ENCODE measurements at regions not wholly inside any gene's neighbourhood (a gene's known extent, or its start where the extent isn't known, plus 50 kb on each side); places are given as distances from the start of the nearest gene placed in this dataset.

DNA sequence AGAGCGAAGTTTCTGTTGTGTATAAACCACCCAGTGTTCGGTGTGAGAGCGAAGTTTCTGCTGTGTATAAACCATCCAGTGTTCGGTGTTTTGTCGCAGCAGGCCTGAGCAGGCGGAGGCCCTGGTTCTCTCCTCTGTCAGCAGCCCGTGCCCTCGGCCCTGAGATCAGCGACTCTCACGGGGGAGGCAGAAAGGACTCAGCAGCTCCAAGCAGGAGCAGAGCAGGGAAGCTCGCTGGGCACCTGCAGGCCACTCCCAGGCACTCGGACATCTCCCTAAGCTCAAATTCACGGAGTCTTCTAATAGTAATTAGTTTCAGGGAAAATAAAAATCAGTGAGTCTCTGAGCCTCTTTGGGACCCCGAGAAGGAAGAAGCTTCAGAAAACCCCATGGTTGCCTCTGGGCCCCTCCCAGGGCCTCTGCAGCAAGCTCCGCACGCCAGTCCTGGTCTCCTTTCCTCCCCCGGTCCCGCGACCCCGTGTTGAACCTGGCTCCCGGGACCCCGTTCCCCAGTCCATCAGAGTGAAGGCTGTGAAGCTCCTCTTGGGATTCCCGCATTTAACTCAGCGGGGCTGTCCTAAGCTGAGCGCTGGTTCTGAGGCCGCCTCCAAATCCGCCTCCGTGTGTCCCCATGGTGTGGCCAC, 81.9 kb upstream of the ADAMTS2 start:
- no peak for DNase-seq

GRCh38 chr5:179422908-179423481, 77.7 kb upstream of the ADAMTS2 start:
- no peak for DNase-seq

GRCh38 chr5:179422213-179422855, 77.1 kb upstream of the ADAMTS2 start:
- DNase-seq, result no peak

DNA sequence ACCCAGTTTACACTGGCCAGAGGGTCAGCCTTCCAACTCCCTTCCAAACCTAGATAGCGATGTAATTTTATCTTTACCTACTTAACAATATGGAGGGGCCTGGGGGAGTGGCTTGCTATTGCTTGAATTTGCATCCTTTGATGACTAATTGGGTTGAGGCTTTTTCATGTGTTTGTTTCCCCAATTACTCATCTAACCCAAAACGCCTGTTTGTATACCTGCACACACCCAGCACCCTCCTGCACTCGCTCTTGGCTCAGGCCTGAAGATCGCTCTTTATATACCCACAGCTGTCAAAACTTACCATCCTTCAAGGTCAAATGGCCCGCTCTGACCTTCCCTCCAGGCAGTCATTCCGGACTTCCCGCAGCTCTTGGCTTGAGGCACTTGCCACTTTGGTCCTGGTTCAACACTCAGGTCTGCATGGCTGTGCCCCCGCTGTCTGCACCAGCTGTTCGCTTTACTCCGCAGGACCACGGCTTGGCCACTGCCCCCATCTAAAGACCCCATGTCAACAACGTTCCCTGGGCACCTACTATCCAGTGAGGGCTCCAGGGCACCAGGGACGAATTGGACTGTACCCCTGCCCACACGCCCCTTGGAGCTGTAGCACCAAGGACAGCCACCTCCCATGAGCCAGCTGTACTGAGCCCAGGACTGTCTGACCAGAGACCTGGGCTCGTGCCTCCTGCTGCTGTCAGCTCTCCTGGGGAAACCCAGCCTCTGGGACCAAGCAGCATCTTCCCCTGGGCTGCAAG, 76.1 kb upstream of the ADAMTS2 start:
- no peak for DNase-seq

- DNase-seq, result no peak
Measured at GRCh38 chr5:179420476-179420875, 75.2 kb upstream of the ADAMTS2 start.

DNA sequence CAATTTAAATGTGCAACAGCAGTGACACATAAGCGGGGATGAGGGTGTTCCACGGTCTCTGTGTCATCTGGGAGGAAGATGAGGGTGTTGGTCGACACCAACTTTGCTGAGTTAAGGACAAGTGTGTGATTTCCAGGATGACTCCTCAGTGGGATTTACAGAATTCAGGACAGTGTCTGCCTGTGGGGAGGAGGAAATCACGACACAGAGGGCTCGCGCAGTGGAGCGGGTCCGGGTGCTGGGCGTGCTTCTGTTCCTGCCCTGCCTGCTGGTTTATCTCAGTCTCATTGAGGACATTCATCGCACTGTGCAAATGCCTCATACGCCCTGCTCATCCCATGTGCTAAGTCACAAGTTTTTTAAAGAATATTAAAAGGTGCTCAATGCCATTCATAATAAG, 73.7 kb upstream of the ADAMTS2 start:
- no peak for DNase-seq

DNA sequence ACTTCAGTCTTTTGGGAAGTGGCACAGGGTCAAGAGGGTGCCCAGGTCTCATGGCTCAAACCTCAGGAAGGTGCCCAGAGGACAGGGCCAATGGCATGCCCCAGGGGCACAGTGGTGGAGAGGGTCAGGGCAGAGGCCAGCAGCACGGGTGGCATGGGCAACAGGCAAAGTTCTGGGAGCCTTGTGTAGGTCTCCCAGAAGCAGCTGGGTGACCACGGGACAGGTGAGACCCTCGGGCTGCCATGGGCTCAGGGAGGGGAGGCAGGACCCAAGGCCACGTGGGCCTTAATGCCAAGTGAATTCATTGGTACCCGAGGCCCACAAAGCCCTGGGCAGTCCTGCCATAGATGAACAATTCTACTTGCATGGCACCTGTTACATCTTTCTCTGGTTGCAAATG, 72.4 kb upstream of the ADAMTS2 start:
- no peak for DNase-seq

DNA sequence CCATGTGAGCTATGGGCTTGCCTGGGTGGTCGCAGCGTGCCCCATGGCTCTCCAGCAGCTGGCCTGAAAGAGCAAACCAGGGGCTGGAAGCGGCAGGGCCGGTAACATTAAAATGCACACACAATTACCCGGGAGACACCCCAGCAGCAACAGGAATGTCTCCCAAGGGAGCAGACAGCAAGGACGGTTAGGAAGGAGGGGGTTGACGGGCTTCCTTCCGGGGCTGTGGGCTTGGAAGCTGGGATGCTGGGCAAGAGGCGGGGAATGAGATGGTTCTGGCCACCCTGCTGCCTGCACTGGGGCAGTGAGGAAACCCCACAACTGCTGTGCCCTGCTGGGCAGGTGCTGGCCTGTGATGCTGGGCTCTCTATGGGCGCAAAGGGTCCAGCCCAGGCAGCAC, 71.8 kb upstream of the ADAMTS2 start:
- no peak for DNase-seq

GRCh38 chr5:179416114-179416822, 71.0 kb upstream of the ADAMTS2 start:
- DNase-seq, result no peak

DNA sequence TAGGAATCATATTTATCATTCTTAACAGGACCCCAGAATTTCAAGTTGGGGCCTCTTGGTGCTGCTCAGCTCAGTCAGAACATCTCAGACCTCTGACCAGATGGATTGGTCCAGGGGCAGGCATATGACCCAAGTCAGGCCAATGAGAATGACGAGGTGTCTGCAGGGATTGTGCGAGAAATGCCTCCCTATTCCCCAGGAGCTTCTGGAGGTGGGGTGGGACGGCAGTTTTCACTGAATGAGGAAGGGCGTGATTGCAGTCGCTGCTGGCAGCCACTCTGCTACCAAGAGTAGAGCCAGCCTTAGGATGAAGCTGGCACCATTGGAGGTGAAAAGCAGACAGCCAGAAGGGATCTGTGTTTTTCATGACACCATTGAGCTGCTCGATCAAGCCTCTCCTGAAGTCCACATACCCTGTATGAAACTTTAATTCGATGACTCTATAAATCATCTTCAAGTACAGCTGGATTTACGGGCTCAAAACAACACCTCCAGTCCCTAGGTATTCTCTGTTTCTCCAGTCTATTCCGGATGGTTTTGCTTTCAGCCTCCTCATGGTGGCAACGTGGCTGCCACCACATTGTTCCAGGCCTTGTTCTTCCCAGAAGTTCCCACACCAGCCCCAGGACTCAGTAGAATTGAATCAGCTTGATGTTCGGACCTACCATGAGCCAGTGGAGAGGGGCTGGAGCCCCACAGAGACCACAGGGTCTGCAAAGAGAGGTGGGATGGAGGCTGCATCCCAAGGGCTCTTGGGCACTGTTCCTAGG, 70.2 kb upstream of the ADAMTS2 start:
- no peak for DNase-seq

GRCh38 chr5:179414459-179415261, 69.4 kb upstream of the ADAMTS2 start:
- no peak for DNase-seq

GRCh38 chr5:179413711-179414458, 68.6 kb upstream of the ADAMTS2 start:
- no peak for DNase-seq

DNA sequence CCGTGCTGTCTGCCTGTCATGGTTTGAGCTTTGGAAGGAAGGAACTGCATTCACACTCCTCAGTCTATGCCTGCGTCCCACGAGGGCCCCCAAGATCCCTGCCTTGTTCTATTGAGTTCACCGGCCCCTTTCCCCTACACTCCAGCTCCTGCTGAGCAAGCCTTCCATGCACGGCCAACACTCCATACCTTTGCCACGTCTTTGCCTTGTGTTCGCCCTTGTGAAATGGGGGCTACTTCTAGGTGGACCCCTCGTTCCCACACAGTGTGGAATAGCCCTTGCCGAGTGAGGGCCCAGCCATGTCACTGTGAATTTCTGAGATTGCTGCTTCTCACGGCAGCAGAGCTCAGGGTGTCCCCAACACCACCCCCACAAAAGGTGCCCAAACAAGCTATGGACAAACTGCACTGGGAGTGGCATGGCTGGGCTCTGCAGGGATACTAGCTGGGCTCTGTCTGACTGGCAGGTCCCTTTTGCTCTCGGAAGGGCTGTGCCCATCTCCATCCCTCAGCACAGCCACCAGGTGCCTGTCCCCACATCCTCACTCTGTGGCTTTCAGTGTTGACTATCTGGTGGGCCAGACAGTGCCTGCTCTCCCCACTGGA, 67.9 kb upstream of the ADAMTS2 start:
- DNase-seq, result no peak

- DNase-seq, result no peak
Measured at GRCh38 chr5:179411161-179411841, 66.0 kb upstream of the ADAMTS2 start.

DNA sequence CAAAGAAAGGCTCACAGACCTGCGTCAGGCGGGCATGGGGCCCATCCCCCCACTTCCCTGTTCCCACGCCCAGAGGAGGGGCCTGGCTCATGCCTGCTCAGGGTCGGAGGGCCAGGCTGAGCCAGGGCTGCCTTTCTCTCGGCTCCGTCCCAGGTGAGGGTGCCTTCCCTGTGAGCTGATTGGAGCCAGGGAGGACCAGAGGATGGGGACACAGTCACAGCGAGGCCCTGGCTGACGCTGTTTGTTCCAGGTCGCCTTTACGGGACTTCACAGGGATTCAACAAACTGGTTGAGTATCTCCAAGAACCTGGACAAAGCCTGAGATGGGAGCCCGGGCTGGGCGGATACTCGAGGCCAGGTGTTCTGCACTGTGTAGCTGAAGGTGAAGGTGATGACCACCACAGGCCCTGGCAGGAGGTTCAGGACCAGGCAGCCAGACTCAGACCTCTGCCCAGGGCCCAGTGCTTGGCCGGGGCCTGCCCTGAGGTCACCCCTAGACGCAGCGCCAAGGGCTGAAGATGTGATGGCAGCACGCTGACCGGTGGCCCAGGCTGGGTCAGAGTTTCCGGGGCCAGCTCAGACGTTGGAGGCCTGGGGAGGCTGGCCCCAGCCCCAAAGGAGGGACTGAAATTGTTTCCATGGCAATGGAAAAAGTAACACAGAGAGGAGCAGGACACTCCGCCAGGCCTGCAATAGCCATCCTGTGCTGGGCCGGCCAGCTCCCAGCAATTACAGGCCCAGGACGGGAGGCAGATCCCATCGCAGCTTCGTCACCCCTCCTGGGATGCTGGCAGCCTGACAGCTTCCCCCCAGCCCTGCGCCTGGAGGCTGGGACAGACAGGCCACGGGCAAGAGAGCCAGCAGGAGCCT, 65.3 kb upstream of the ADAMTS2 start:
- no peak for DNase-seq

- DNase-seq, result no peak
Measured at GRCh38 chr5:179409806-179410205, 64.5 kb upstream of the ADAMTS2 start.

- no peak for DNase-seq
Measured at GRCh38 chr5:179408611-179409010, 63.4 kb upstream of the ADAMTS2 start.
